Loucy (cell line): ENCODE measurements at regions not wholly inside any gene's neighbourhood (a gene's known extent, or its start where the extent isn't known, plus 50 kb on each side); places are given as distances from the start of the nearest gene placed in this dataset.

Source experiments
- EZH2phosphoT487 ChIP-seq: fragments of 200-600 bp; IDR thresholded peaks from 2 replicates; pipeline ENCODE4 v1.6.1; 2018; ENCODE audit warnings: antibody characterized with exemption, mild to moderate bottlenecking, moderate library complexity, borderline replicate concordance
- TF ChIP-seq, protein P1 (sequence below): fragments of 200-600 bp; sonication (generic); conservative IDR thresholded peaks from 2 replicates; pipeline ENCODE4 v1.5.1; 2014; ENCODE audit warnings: mild to moderate bottlenecking, antibody characterized with exemption, low read length

DNA sequence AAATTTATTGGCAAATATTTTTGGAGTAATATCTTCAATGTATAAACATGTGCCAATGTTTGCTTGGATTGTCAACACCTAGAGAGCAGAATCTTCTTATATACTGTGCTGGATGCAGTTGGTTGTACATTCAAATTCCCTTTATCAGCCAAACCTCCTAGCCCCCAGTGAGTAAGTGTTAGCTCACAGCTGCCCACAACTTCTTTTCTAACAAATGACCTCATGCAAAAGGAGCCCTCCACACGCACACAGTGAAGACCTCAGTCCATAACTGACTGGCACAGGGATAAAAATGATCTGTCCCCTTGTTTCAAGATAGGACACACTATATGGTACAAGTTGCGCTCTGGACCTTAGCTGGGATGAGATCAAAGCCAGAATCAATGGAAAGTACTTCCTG lies 458.0 kb upstream of the NWD2 start:
- TF ChIP-seq, protein P1, sequence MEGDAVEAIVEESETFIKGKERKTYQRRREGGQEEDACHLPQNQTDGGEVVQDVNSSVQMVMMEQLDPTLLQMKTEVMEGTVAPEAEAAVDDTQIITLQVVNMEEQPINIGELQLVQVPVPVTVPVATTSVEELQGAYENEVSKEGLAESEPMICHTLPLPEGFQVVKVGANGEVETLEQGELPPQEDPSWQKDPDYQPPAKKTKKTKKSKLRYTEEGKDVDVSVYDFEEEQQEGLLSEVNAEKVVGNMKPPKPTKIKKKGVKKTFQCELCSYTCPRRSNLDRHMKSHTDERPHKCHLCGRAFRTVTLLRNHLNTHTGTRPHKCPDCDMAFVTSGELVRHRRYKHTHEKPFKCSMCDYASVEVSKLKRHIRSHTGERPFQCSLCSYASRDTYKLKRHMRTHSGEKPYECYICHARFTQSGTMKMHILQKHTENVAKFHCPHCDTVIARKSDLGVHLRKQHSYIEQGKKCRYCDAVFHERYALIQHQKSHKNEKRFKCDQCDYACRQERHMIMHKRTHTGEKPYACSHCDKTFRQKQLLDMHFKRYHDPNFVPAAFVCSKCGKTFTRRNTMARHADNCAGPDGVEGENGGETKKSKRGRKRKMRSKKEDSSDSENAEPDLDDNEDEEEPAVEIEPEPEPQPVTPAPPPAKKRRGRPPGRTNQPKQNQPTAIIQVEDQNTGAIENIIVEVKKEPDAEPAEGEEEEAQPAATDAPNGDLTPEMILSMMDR, result no peak
- TF ChIP-seq EZH2phosphoT487, result no peak
